T-helper 2 cell treated with Interferon-gamma antibody and Interleukin-4, amounts not matched to agents 5 μg/mL and 100 μg/mL, for 36 hours (primary cell): ENCODE measurements at regions not wholly inside any gene's neighbourhood (a gene's known extent, or its start where the extent isn't known, plus 50 kb on each side); places are given as distances from the start of the nearest gene placed in this dataset.

Source experiments
- DNase-seq: peaks from one replicate; pipeline ENCODE4 v3.0.0; 2021; ENCODE audit warnings: low spot score
- H3K27ac Mint-ChIP-seq: one replicate; pipeline ENCODE4 v1.8.0; 2021; ENCODE audit warnings: mild to moderate bottlenecking, mixed read lengths
- H3K27me3 Mint-ChIP-seq: one replicate; pipeline ENCODE4 v1.8.0; 2021; ENCODE audit warnings: low read depth, mixed read lengths
- H3K36me3 Mint-ChIP-seq: one replicate; pipeline ENCODE4 v1.8.0; 2021; ENCODE audit warnings: low read depth, mixed read lengths
- H3K4me1 Mint-ChIP-seq: one replicate; pipeline ENCODE4 v1.8.0; 2021; ENCODE audit warnings: low read depth, mixed read lengths
- H3K4me3 Mint-ChIP-seq: one replicate; pipeline ENCODE4 v1.8.0; 2022; ENCODE audit warnings: mild to moderate bottlenecking, moderate library complexity, mixed read lengths
- H3K9me3 Mint-ChIP-seq: one replicate; pipeline ENCODE4 v1.8.0; 2021; ENCODE audit warnings: mixed read lengths

DNA sequence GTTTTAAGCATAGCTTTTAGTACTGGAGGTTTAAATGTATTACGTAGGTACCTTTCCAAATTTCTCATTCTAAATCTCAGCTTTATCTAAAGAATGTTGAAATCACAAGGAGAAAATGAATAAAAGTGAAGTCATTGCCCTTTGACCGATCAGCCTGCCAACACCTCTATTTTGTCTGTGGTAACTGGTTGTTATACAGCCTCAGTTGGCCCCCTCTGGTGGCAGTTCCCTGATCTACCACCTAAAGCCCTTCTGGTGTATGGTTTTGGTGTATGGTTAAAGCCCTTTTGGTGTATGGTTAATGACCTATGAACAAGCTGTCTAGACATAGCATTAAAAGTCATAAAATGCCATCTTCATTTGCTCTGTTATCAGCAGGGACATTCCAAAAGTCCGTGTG, 378.2 kb upstream of the AZI2 start:
- H3K27ac Mint-ChIP-seq: no peak overlapping the region
- H3K27me3 Mint-ChIP-seq: no peaks in the 10 kb centered on the region
- H3K4me1 Mint-ChIP-seq: no peaks in the 10 kb centered on the region
- no peaks in the 10 kb centered on the region for H3K9me3 Mint-ChIP-seq
- no peaks in the 10 kb centered on the region for H3K36me3 Mint-ChIP-seq
- no peak overlapping the region for H3K4me3 Mint-ChIP-seq
- no peak for DNase-seq

DNA sequence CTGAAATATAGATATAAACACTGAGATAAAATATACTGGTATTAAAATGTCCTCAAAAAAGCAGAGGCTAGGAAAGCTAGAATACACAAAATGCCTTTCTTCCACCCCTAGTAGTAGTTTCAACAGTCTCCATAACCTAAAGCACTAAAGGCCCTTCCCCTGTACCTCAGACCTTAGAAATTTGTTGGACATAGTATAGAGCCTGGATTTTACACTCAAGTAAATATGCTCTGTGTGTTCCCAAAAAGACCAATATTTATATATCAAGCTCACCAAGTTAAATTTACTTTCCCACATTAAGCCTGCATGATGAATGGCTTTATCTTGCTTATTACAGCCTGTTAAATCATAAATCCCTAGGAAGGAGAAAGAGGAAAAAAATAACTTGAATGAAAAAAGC, 378.7 kb upstream of the AZI2 start:
- Mint-ChIP-seq H3K4me1 (no peaks in the 10 kb centered on the region), H3K9me3 (no peaks in the 10 kb centered on the region), H3K27ac (no peak overlapping the region), H3K4me3 (no peak overlapping the region), H3K36me3 (no peaks in the 10 kb centered on the region), H3K27me3 (no peaks in the 10 kb centered on the region)
- no peak for DNase-seq

DNA sequence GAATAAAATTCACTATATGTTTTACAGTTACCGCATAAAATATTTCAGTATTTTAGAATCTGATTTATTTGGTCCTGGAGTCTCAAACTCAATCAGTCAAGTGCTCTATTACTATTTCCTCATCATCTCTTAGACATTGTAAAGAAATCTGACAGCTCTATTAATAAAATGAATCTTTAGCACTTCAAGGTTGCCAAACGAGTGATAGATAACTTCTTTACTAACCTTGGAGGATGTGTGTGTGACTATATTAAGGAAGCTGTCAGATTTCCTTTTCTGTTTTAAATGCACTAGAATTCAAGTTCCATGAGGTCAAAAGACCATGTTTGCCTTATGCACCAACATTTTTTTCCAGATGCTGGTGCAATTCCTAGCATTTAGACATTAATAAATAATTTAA, 389.8 kb upstream of the AZI2 start:
- no peak overlapping the region for H3K27ac Mint-ChIP-seq
- H3K4me3 Mint-ChIP-seq: no peak overlapping the region
- no peaks in the 10 kb centered on the region for H3K27me3 Mint-ChIP-seq
- DNase-seq: no peak
- no peaks in the 10 kb centered on the region for H3K36me3 Mint-ChIP-seq
- no peaks in the 10 kb centered on the region for H3K4me1 Mint-ChIP-seq
- peaks cover 16% of the 10 kb centered on the region for H3K9me3 Mint-ChIP-seq

GRCh38 chr3:28739647-28740046, 391.0 kb upstream of the AZI2 start:
- no peaks in the 10 kb centered on the region for H3K27me3 Mint-ChIP-seq
- no peaks in the 10 kb centered on the region for H3K4me1 Mint-ChIP-seq
- no peak overlapping the region for H3K4me3 Mint-ChIP-seq
- no peak overlapping the region for H3K27ac Mint-ChIP-seq
- peaks cover 5% of the 10 kb centered on the region for H3K9me3 Mint-ChIP-seq
- no peak for DNase-seq
- H3K36me3 Mint-ChIP-seq: no peaks in the 10 kb centered on the region

DNA sequence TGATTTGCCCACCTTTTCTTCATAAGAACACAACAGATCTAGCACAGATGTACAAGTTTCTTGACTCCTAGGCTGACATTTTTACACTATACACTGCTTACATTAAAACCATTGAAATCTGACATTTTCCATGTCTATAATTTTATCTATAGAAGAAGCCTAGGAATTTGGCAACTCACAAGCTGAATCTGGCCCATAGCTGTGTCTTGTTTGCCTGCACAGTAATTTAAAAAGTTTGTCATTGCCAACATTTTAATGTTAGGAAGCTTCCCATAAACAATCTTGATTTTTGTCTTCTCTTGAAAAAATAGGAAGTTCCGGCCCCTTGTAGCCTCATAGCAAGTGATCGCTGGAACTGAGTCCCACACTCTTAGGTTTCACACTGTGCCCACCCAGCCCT, 394.6 kb upstream of the AZI2 start:
- H3K4me1 Mint-ChIP-seq: no peaks in the 10 kb centered on the region
- no peak overlapping the region for H3K27ac Mint-ChIP-seq
- H3K4me3 Mint-ChIP-seq: no peak overlapping the region
- H3K36me3 Mint-ChIP-seq: no peaks in the 10 kb centered on the region
- no peaks in the 10 kb centered on the region for H3K27me3 Mint-ChIP-seq
- no peak for DNase-seq
- no peaks in the 10 kb centered on the region for H3K9me3 Mint-ChIP-seq

GRCh38 chr3:28743831-28744230, 395.2 kb upstream of the AZI2 start:
- Mint-ChIP-seq H3K4me3 (no peak overlapping the region), H3K4me1 (no peaks in the 10 kb centered on the region), H3K27me3 (no peaks in the 10 kb centered on the region), H3K9me3 (peaks cover 4% of the 10 kb centered on the region), H3K27ac (no peak overlapping the region), H3K36me3 (no peaks in the 10 kb centered on the region)
- no peak for DNase-seq

GRCh38 chr3:28745436-28745835, 396.8 kb upstream of the AZI2 start:
- Mint-ChIP-seq H3K4me1 (no peaks in the 10 kb centered on the region), H3K4me3 (no peak overlapping the region), H3K27me3 (no peaks in the 10 kb centered on the region), H3K9me3 (peaks cover 8% of the 10 kb centered on the region), H3K36me3 (no peaks in the 10 kb centered on the region), H3K27ac (no peak overlapping the region)
- DNase-seq: no peak

GRCh38 chr3:28745916-28746617, 397.4 kb upstream of the AZI2 start:
- H3K27me3 Mint-ChIP-seq: no peaks in the 10 kb centered on the region
- peaks cover 14% of the 10 kb centered on the region for H3K9me3 Mint-ChIP-seq
- H3K36me3 Mint-ChIP-seq: no peaks in the 10 kb centered on the region
- H3K4me1 Mint-ChIP-seq: no peaks in the 10 kb centered on the region
- H3K27ac Mint-ChIP-seq: no peak overlapping the region
- H3K4me3 Mint-ChIP-seq: no peak overlapping the region
- DNase-seq: no peak

GRCh38 chr3:28746990-28747389, 398.4 kb upstream of the AZI2 start:
- no peaks in the 10 kb centered on the region for H3K4me1 Mint-ChIP-seq
- H3K36me3 Mint-ChIP-seq: no peaks in the 10 kb centered on the region
- peaks cover 24% of the 10 kb centered on the region for H3K9me3 Mint-ChIP-seq
- no peak overlapping the region for H3K4me3 Mint-ChIP-seq
- DNase-seq: no peak
- H3K27me3 Mint-ChIP-seq: no peaks in the 10 kb centered on the region
- H3K27ac Mint-ChIP-seq: no peak overlapping the region

DNA sequence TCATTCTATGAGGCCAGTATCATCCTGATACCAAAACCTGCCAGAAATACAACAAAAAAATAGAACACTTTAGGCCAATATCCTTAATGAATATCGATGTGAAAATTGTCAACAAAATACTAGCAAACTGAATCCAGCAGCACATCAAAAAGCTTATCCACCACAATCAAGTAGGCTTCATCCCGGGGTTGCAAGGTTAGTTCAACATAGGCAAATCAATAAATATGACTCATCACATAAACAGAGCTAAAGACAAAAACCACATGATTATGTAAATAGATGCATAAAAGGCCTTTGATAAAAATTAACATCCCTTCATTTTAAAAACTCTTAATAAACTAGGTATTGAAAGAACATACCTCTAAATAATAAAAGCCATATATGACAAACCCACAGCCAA, 403.2 kb upstream of the AZI2 start:
- H3K4me1 Mint-ChIP-seq: no peaks in the 10 kb centered on the region

DNA sequence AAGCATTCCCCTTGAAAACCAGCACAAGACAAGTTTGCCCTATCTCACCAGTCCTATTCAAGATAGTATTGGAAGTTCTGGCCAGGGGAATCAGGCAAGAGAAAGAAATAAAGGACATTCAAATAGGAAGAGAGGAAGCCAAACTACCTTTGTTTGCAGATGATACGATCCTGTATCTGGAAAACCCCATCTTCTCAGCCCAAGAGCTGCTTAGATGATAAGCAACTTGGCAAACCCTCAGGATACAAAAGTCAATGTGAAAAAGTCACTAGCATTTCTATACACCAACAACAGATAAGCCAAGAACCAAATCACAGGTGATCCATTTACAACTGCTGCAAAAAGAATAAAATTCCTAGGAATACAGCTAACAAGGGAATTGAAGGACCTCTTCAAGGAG, 403.7 kb upstream of the AZI2 start:
- Mint-ChIP-seq H3K9me3 (peaks cover 25% of the 10 kb centered on the region), H3K4me3 (no peak overlapping the region), H3K36me3 (no peaks in the 10 kb centered on the region), H3K27ac (no peak overlapping the region), H3K27me3 (no peaks in the 10 kb centered on the region), H3K4me1 (no peaks in the 10 kb centered on the region)
- DNase-seq: no peak

More for the DNA sequence above, 403.2 kb upstream of the AZI2 start:
- Mint-ChIP-seq H3K36me3 (no peaks in the 10 kb centered on the region), H3K27me3 (no peaks in the 10 kb centered on the region), H3K27ac (no peak overlapping the region), H3K9me3 (peaks cover 25% of the 10 kb centered on the region), H3K4me3 (no peak overlapping the region)
- no peak for DNase-seq

DNA sequence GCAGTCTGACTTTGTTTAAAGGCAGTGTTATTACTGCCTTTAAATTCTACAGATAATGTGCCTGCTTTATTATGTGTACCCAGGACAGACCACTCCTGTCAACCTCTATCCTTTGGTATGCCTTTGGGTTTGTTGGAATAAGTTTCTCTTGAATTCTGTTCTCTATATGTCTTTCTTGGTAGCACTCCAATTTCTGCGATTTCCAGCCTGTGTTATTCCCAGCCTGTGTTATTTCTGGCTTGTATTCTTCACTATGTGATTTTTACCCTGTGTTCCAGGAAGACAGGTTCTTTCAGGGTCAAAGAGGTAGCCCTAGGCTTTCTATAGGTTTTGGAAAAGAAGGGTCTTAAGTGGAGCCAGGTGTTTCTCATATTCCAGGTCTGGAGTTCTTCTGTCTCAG, 407.4 kb upstream of the AZI2 start:
- Mint-ChIP-seq H3K27ac (no peak overlapping the region), H3K27me3 (no peaks in the 10 kb centered on the region), H3K36me3 (no peaks in the 10 kb centered on the region), H3K4me3 (no peak overlapping the region), H3K4me1 (no peaks in the 10 kb centered on the region), H3K9me3 (peaks cover 10% of the 10 kb centered on the region)
- no peak for DNase-seq

GRCh38 chr3:28758115-28758514, 409.5 kb upstream of the AZI2 start:
- H3K4me1 Mint-ChIP-seq: no peaks in the 10 kb centered on the region
- no peaks in the 10 kb centered on the region for H3K36me3 Mint-ChIP-seq
- DNase-seq: no peak
- H3K27ac Mint-ChIP-seq: no peak overlapping the region
- no peaks in the 10 kb centered on the region for H3K27me3 Mint-ChIP-seq
- no peaks in the 10 kb centered on the region for H3K9me3 Mint-ChIP-seq
- H3K4me3 Mint-ChIP-seq: no peak overlapping the region

GRCh38 chr3:28761375-28761774, 412.8 kb upstream of the AZI2 start:
- Mint-ChIP-seq H3K9me3 (no peaks in the 10 kb centered on the region), H3K27me3 (no peaks in the 10 kb centered on the region), H3K27ac (no peak overlapping the region), H3K4me1 (no peaks in the 10 kb centered on the region), H3K4me3 (no peak overlapping the region), H3K36me3 (no peaks in the 10 kb centered on the region)
- DNase-seq: no peak

- H3K9me3 Mint-ChIP-seq: no peaks in the 10 kb centered on the region
- no peak overlapping the region for H3K4me3 Mint-ChIP-seq
- H3K27me3 Mint-ChIP-seq: no peaks in the 10 kb centered on the region
- H3K36me3 Mint-ChIP-seq: no peaks in the 10 kb centered on the region
- DNase-seq: no peak
- H3K27ac Mint-ChIP-seq: no peak overlapping the region
- H3K4me1 Mint-ChIP-seq: no peaks in the 10 kb centered on the region
These were observed 416.6 kb upstream of the AZI2 start for GRCh38 chr3:28765194-28765593.
